Umbilical cord (tissue), 1 donor: ENCODE measurements at regions not wholly inside any gene's neighbourhood (a gene's known extent, or its start where the extent isn't known, plus 50 kb on each side); places are given as distances from the start of the nearest gene placed in this dataset.

Experiments used
- DNase-seq: peaks from one replicate; pipeline ENCODE4 v3.0.0-alpha.2; 2015; ENCODE audit warnings: low spot score

GRCh38 chr5:146254223-146254622 is 50.8 kb downstream of the RBM27 start:
- no peak for DNase-seq

DNA sequence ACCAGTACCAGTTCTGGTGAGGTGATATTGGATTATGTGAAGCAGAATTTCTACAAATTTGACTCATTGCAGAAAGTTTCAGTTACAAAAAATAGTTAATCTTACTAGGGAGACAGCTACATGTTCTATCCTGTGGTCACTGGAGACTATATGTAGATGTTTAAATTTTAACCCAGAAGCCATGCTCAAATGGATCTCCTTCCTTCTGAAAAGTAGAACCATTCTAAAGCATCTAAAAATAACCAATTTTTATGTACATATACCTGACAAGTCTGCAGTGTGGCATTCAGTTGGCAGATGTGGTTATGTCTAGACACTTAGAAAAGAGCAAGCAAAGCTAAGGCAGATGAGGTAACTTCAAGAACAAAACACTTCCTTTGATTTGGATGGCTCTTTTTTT is 65.5 kb upstream of the POU4F3 start:
- no peak for DNase-seq

DNA sequence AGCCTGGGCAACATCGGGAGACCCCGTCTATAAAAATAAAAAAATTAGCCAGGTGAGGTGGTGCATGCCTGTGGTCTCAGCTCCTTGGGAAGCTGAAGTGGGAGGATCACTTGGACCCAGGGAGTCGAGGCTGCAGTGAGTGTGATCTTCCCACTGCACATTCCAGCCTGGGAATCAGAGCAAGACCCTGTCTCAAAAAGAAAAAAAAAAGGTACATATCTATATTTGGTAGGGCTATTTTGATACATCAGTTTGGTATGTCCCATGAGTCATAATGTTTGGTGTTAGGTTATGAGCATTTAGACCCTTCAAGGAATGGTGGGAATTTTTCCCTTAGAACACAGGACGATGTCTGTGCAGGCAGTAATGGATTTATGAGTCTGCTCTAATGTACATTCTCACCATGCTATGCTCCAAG is 55.3 kb upstream of the POU4F3 start:
- peak; percentile 46 for DNase-seq

GRCh38 chr5:146284016-146284415 is 54.6 kb upstream of the POU4F3 start:
- DNase-seq: no peak
